ENCODE measurements at regions not wholly inside any gene's neighbourhood (a gene's known extent, or its start where the extent isn't known, plus 50 kb on each side); places are given as distances from the start of the nearest gene placed in this dataset.

DNA sequence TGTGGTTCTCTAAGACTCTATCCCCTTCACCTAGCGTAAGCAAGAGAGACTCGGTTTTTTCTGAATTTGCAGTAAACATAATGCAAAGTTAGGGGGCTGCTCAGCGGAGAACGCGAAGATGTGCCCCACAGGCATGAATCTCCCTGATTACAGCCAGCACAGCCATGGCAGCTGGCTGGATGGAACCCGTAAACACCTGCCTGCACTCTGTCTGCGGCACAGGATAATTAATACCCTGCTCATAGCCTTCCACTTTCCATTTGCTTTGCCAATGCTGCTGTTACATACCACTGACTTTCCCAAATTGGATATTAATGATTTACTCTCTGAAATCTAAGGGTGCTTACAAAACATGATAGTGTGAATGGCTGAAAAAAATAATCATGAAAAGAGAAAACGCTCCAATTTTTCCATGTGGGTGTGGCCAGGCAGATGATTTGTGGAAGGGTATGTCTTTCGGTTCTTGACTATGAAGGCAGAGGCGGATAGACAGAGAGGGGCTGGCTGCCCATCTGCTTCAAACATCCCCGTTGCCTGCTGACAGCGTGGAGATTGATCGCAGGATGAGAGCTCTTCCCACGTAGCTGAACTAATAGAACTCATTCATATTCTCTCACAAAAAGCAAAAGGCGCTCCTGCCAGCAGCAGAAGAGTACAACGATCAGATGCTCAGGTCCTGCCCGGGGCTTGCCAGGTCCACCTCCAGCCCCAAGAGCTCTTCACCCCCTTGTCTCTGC, 193.2 kb upstream of the GHITM start:
- TF ChIP-seq EZH2phosphoT487 (IDR thresholded peaks at IDR 0.05; ENCODE audit: low read length) (no peak), CTCF (IDR thresholded peaks at IDR 0.05; ENCODE audit: low read length) (no peak), EZH2 (optimal IDR thresholded peaks at IDR 0.05; ENCODE audit: low read depth, low read length) (no peak)

Data from MM.1S (cell line).